WTC11 (cell line): ENCODE measurements at regions not wholly inside any gene's neighbourhood (a gene's known extent, or its start where the extent isn't known, plus 50 kb on each side); places are given as distances from the start of the nearest gene placed in this dataset.
A peak's percentile ranks its signal among the peaks of the same experiment; 100 is the strongest.

Experiments
- ATAC-seq: fragments of 200-7000 bp; cut with Tn5 transposase; 2 replicates; pipeline ENCODE4 v1.10.0; 2021; ENCODE audit warnings: mild to moderate bottlenecking, moderate library complexity
- CTCF ChIA-PET: fragments of 300-600 bp; sonication (Branson Sonifier 250); formaldehyde crosslinking; loops from one replicate; lab custom pipeline; 2021; ENCODE audit warnings: antibody characterized with exemption; lab: Charles Lee
- POLR2A ChIA-PET: fragments of 350-600 bp; sonication (Branson Sonifier 250); formaldehyde crosslinking; loops from one replicate; lab custom pipeline; 2021; ENCODE audit warnings: antibody characterized with exemption; lab: Charles Lee
- DNase-seq: peaks from one replicate; pipeline ENCODE4 v3.0.0; 2021; ENCODE audit warnings: low spot score
- H3K27ac Mint-ChIP-seq: 2 replicates; pipeline ENCODE4 v1.8.0; 2021; ENCODE audit warnings: mixed read lengths
- H3K27me3 Mint-ChIP-seq: 2 replicates; pipeline ENCODE4 v1.8.0; 2021; ENCODE audit warnings: low read depth, mild to moderate bottlenecking, moderate library complexity, mixed read lengths
- H3K36me3 Mint-ChIP-seq: 2 replicates; pipeline ENCODE4 v1.8.0; 2021; ENCODE audit warnings: mixed read lengths
- H3K4me1 Mint-ChIP-seq: 2 replicates; pipeline ENCODE4 v1.8.0; 2022; ENCODE audit warnings: mixed read lengths
- H3K4me3 Mint-ChIP-seq: 2 replicates; pipeline ENCODE4 v1.8.0; 2021; ENCODE audit warnings: mild to moderate bottlenecking, moderate library complexity, mixed read lengths
- H3K9me3 Mint-ChIP-seq: 2 replicates; pipeline ENCODE4 v1.8.0; 2021; ENCODE audit warnings: mixed read lengths
- CBFB ChIP-seq: sonication (generic); formaldehyde crosslinking; IDR thresholded peaks from 2 replicates; pipeline ENCODE4 v1.8.1; 2022; ENCODE audit warnings: mild to moderate bottlenecking, low read depth, missing genetic modification reagents
- CREM ChIP-seq: sonication (generic); formaldehyde crosslinking; IDR thresholded peaks from 2 replicates; pipeline ENCODE4 v1.8.1; 2022; ENCODE audit warnings: mild to moderate bottlenecking, missing genetic modification reagents, moderate library complexity
- FOXK1 ChIP-seq: sonication (generic); formaldehyde crosslinking; IDR thresholded peaks from 2 replicates; pipeline ENCODE4 v1.8.0; 2022; ENCODE audit warnings: mild to moderate bottlenecking, moderate library complexity, missing genetic modification reagents
- GTF2I ChIP-seq: fragments of 250-450 bp; sonication (Bioruptor Pico); conservative IDR thresholded peaks from 2 replicates; pipeline ENCODE4 v1.4.0; 2021; ENCODE audit warnings: mild to moderate bottlenecking
- HMGA2 ChIP-seq: fragments of 250-450 bp; sonication (Bioruptor Pico); IDR thresholded peaks from 2 replicates; pipeline ENCODE4 v1.4.0; 2021; ENCODE audit warnings: mild to moderate bottlenecking, moderate library complexity
- JUN ChIP-seq: sonication (generic); formaldehyde crosslinking; IDR thresholded peaks from 2 replicates; pipeline ENCODE4 v1.8.0; 2023; ENCODE audit warnings: mild to moderate bottlenecking, missing genetic modification reagents
- MAX ChIP-seq: sonication (generic); formaldehyde crosslinking; IDR thresholded peaks from 2 replicates; pipeline ENCODE4 v1.8.0; 2022; ENCODE audit warnings: mild to moderate bottlenecking, missing genetic modification reagents
- NR2C2 ChIP-seq: sonication (generic); formaldehyde crosslinking; IDR thresholded peaks from 2 replicates; pipeline ENCODE4 v1.8.0; 2022; ENCODE audit warnings: mild to moderate bottlenecking, missing genetic modification reagents
- OVOL2 ChIP-seq: fragments of 250-450 bp; sonication (Bioruptor Pico); IDR thresholded peaks from 2 replicates; pipeline ENCODE4 v1.9.0; 2021; ENCODE audit warnings: mild to moderate bottlenecking, borderline replicate concordance
- RORB ChIP-seq: fragments of 250-450 bp; sonication (Bioruptor Pico); IDR thresholded peaks from 2 replicates; pipeline ENCODE4 v1.9.0; 2021; ENCODE audit warnings: mild to moderate bottlenecking
- SMAD3 ChIP-seq: sonication (generic); formaldehyde crosslinking; IDR thresholded peaks from 2 replicates; pipeline ENCODE4 v1.8.0; 2022; ENCODE audit warnings: missing genetic modification reagents, mild to moderate bottlenecking, borderline replicate concordance
- SOX15 ChIP-seq: fragments of 250-450 bp; sonication (Bioruptor Pico); IDR thresholded peaks from 2 replicates; pipeline ENCODE4 v1.9.0; 2021; ENCODE audit warnings: mild to moderate bottlenecking
- ZNF219 ChIP-seq: sonication (generic); formaldehyde crosslinking; IDR thresholded peaks from 2 replicates; pipeline ENCODE4 v1.8.0; 2023; ENCODE audit warnings: missing genetic modification reagents, mild to moderate bottlenecking, borderline replicate concordance
- ZNF232 ChIP-seq: sonication (generic); formaldehyde crosslinking; IDR thresholded peaks from 2 replicates; pipeline ENCODE4 v1.8.0; 2022; ENCODE audit warnings: mild to moderate bottlenecking, missing genetic modification reagents
- ZNF317 ChIP-seq: sonication (generic); formaldehyde crosslinking; IDR thresholded peaks from 2 replicates; pipeline ENCODE4 v1.8.1; 2023; ENCODE audit warnings: low read depth, mild to moderate bottlenecking, moderate library complexity, missing genetic modification reagents, borderline replicate concordance
- ZNF423 ChIP-seq: fragments of 250-450 bp; sonication (Bioruptor Pico); IDR thresholded peaks from 2 replicates; pipeline ENCODE4 v2.1.2; 2022; ENCODE audit warnings: mild to moderate bottlenecking, moderate library complexity
- ZSCAN18 ChIP-seq: fragments of 250-450 bp; sonication (Bioruptor Pico); IDR thresholded peaks from 2 replicates; pipeline ENCODE4 v2.1.2; 2022; ENCODE audit warnings: mild to moderate bottlenecking, moderate library complexity
- TF ChIP-seq, protein P1 (sequence below): sonication (generic); formaldehyde crosslinking; IDR thresholded peaks from 2 replicates; pipeline ENCODE4 v1.8.0; 2023; ENCODE audit warnings: missing genetic modification reagents, mild to moderate bottlenecking, borderline replicate concordance
- TF ChIP-seq, protein P2 (sequence below): fragments of 250-450 bp; sonication (Bioruptor Pico); IDR thresholded peaks from 2 replicates; pipeline ENCODE4 v1.9.0; 2021; ENCODE audit warnings: mild to moderate bottlenecking
- TF ChIP-seq, protein P3 (sequence below): sonication (generic); formaldehyde crosslinking; IDR thresholded peaks from 2 replicates; pipeline ENCODE4 v1.8.1; 2022; ENCODE audit warnings: low read depth, missing genetic modification reagents, borderline replicate concordance

DNA sequence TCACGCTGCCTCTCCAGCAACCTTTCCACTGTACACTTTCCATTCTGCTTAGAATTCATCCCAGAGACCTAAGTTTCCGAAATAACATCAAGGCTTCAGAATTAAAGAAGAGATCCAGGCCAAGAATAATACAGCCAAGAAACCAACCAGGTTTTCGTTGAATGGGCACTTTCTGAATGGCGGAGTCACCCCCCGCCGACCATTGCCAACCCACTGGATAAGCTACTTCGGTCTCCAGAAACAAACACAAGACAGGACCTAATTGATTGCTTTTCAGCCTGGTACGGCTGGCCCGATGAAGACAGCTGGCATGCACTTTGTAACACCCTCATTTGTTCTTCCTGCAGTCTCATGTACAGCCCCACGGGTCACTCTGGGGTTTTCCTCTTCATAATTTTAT is 308.1 kb upstream of the ZFHX3 start (continued):
- TF ChIP-seq MAX (CRISPR knock-in tag) = no peak
- TF ChIP-seq RORB (CRISPR knock-in tag) = no peak
- TF ChIP-seq FOXK1 (CRISPR knock-in tag) = no peak

GRCh38 chr16:73354434-73354833 is 306.5 kb upstream of the ZFHX3 start:
- POLR2A ChIA-PET = no interaction called here
- CTCF ChIA-PET = interaction anchor here (0.5 kb wide), 1 partner anchor 127 kb away, joined by 3 read pairs; no protein-coding TSS in a partner anchor
- peak; percentile 11; the same call in 1 of the 2 replicates for ATAC-seq

More at GRCh38 chr16:73354434-73354833, 306.5 kb upstream of the ZFHX3 start:
- Mint-ChIP-seq H3K4me3 (no peak overlapping the region), H3K27ac (no peak overlapping the region), H3K27me3 (peaks cover 13% of the 10 kb centered on the region), H3K4me1 (peaks cover 42% of the 10 kb centered on the region), H3K36me3 (no peaks in the 10 kb centered on the region), H3K9me3 (no peaks in the 10 kb centered on the region)
- no peak for DNase-seq
- TF ChIP-seq HMGA2 (CRISPR knock-in tag) = no peak
- no peak for TF ChIP-seq CREM (CRISPR knock-in tag)
- TF ChIP-seq SOX15 (CRISPR knock-in tag) = no peak
- TF ChIP-seq GTF2I (CRISPR knock-in tag) = no peak
- TF ChIP-seq, protein P1, sequence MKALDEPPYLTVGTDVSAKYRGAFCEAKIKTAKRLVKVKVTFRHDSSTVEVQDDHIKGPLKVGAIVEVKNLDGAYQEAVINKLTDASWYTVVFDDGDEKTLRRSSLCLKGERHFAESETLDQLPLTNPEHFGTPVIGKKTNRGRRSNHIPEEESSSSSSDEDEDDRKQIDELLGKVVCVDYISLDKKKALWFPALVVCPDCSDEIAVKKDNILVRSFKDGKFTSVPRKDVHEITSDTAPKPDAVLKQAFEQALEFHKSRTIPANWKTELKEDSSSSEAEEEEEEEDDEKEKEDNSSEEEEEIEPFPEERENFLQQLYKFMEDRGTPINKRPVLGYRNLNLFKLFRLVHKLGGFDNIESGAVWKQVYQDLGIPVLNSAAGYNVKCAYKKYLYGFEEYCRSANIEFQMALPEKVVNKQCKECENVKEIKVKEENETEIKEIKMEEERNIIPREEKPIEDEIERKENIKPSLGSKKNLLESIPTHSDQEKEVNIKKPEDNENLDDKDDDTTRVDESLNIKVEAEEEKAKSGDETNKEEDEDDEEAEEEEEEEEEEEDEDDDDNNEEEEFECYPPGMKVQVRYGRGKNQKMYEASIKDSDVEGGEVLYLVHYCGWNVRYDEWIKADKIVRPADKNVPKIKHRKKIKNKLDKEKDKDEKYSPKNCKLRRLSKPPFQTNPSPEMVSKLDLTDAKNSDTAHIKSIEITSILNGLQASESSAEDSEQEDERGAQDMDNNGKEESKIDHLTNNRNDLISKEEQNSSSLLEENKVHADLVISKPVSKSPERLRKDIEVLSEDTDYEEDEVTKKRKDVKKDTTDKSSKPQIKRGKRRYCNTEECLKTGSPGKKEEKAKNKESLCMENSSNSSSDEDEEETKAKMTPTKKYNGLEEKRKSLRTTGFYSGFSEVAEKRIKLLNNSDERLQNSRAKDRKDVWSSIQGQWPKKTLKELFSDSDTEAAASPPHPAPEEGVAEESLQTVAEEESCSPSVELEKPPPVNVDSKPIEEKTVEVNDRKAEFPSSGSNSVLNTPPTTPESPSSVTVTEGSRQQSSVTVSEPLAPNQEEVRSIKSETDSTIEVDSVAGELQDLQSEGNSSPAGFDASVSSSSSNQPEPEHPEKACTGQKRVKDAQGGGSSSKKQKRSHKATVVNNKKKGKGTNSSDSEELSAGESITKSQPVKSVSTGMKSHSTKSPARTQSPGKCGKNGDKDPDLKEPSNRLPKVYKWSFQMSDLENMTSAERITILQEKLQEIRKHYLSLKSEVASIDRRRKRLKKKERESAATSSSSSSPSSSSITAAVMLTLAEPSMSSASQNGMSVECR = no peak
- TF ChIP-seq CBFB (CRISPR knock-in tag) = no peak
- no peak for TF ChIP-seq JUN (CRISPR knock-in tag)
- TF ChIP-seq ZNF317 (CRISPR knock-in tag) = no peak
- no peak for TF ChIP-seq OVOL2
- TF ChIP-seq, protein P2, sequence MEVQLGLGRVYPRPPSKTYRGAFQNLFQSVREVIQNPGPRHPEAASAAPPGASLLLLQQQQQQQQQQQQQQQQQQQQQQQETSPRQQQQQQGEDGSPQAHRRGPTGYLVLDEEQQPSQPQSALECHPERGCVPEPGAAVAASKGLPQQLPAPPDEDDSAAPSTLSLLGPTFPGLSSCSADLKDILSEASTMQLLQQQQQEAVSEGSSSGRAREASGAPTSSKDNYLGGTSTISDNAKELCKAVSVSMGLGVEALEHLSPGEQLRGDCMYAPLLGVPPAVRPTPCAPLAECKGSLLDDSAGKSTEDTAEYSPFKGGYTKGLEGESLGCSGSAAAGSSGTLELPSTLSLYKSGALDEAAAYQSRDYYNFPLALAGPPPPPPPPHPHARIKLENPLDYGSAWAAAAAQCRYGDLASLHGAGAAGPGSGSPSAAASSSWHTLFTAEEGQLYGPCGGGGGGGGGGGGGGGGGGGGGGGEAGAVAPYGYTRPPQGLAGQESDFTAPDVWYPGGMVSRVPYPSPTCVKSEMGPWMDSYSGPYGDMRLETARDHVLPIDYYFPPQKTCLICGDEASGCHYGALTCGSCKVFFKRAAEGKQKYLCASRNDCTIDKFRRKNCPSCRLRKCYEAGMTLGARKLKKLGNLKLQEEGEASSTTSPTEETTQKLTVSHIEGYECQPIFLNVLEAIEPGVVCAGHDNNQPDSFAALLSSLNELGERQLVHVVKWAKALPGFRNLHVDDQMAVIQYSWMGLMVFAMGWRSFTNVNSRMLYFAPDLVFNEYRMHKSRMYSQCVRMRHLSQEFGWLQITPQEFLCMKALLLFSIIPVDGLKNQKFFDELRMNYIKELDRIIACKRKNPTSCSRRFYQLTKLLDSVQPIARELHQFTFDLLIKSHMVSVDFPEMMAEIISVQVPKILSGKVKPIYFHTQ (CRISPR knock-in tag) = no peak
- TF ChIP-seq ZSCAN18 (CRISPR knock-in tag) = no peak
- TF ChIP-seq, protein P3, sequence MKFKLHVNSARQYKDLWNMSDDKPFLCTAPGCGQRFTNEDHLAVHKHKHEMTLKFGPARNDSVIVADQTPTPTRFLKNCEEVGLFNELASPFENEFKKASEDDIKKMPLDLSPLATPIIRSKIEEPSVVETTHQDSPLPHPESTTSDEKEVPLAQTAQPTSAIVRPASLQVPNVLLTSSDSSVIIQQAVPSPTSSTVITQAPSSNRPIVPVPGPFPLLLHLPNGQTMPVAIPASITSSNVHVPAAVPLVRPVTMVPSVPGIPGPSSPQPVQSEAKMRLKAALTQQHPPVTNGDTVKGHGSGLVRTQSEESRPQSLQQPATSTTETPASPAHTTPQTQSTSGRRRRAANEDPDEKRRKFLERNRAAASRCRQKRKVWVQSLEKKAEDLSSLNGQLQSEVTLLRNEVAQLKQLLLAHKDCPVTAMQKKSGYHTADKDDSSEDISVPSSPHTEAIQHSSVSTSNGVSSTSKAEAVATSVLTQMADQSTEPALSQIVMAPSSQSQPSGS (CRISPR knock-in tag) = no peak
- no peak for TF ChIP-seq SMAD3 (CRISPR knock-in tag)
- no peak for TF ChIP-seq ZNF423 (CRISPR knock-in tag)
- no peak for TF ChIP-seq NR2C2
- TF ChIP-seq ZNF232 (CRISPR knock-in tag) = no peak
- no peak for TF ChIP-seq ZNF219 (CRISPR knock-in tag)
- TF ChIP-seq, all 79 proteins: peak for 0
